NCI-H748 (cell line): ENCODE measurements at regions not wholly inside any gene's neighbourhood (a gene's known extent, or its start where the extent isn't known, plus 50 kb on each side); places are given as distances from the start of the nearest gene placed in this dataset.

Source experiments
- DNase-seq: peaks from one replicate; lab custom pipeline; 2025; ENCODE audit not compliant: unreplicated experiment; lab: John Stamatoyannopoulos, UW

- no peak for DNase-seq
These were observed 1848.5 kb upstream of the TENM3 start for GRCh38 chr4:180394730-180395129.

- DNase-seq: no peak
These were observed 1844.6 kb upstream of the TENM3 start for GRCh38 chr4:180398564-180398963.

GRCh38 chr4:180407275-180407885, 1835.8 kb upstream of the TENM3 start:
- no peak for DNase-seq

- DNase-seq: no peak
These were observed 1824.2 kb upstream of the TENM3 start for GRCh38 chr4:180418819-180419531.

- no peak for DNase-seq
These were observed 1820.1 kb upstream of the TENM3 start for GRCh38 chr4:180422989-180423711.

GRCh38 chr4:180423712-180424057, 1819.5 kb upstream of the TENM3 start:
- DNase-seq: peak; percentile 16

GRCh38 chr4:180426938-180427337, 1816.3 kb upstream of the TENM3 start:
- no peak for DNase-seq

- DNase-seq: no peak
These were observed 1812.9 kb upstream of the TENM3 start for GRCh38 chr4:180430283-180430682.

- DNase-seq: no peak
These were observed 1808.9 kb upstream of the TENM3 start for GRCh38 chr4:180434131-180434895.

- no peak for DNase-seq
These were observed 1806.8 kb upstream of the TENM3 start for GRCh38 chr4:180436361-180436760.

GRCh38 chr4:180437601-180438000, 1805.6 kb upstream of the TENM3 start:
- no peak for DNase-seq

GRCh38 chr4:180448306-180448705, 1794.9 kb upstream of the TENM3 start:
- no peak for DNase-seq

- DNase-seq: peak; percentile 81
These were observed 1793.7 kb upstream of the TENM3 start for GRCh38 chr4:180449395-180449956.

GRCh38 chr4:180455226-180455625, 1788.0 kb upstream of the TENM3 start:
- DNase-seq: peak; percentile 93

- no peak for DNase-seq
These were observed 1786.3 kb upstream of the TENM3 start for GRCh38 chr4:180456928-180457327.

GRCh38 chr4:180462116-180462515, 1781.1 kb upstream of the TENM3 start:
- DNase-seq: no peak

- no peak for DNase-seq
These were observed 1777.8 kb upstream of the TENM3 start for GRCh38 chr4:180465364-180465763.

GRCh38 chr4:180483036-180483435, 1760.2 kb upstream of the TENM3 start:
- DNase-seq: no peak

GRCh38 chr4:180485407-180485806, 1757.8 kb upstream of the TENM3 start:
- DNase-seq: no peak

- no peak for DNase-seq
These were observed 1756.9 kb upstream of the TENM3 start for GRCh38 chr4:180486342-180486741.

GRCh38 chr4:180489787-180490186, 1753.4 kb upstream of the TENM3 start:
- no peak for DNase-seq
